Glomerular visceral epithelial cell (primary cell): ENCODE measurements at regions not wholly inside any gene's neighbourhood (a gene's known extent, or its start where the extent isn't known, plus 50 kb on each side); places are given as distances from the start of the nearest gene placed in this dataset.
A peak's percentile ranks its signal among the peaks of the same experiment; 100 is the strongest.

ENCODE experiments used
- DNase-seq: peaks from one replicate; pipeline ENCODE4 v3.0.0-alpha.2; 2016; ENCODE audit errors: extremely low spot score

- no peak for DNase-seq
Measured at GRCh38 chr20:40738976-40739375, 49.9 kb upstream of the MAFB start.

- DNase-seq = no peak
Measured at GRCh38 chr20:40739841-40740240, 50.8 kb upstream of the MAFB start.

- peak; percentile 29 for DNase-seq
Measured at GRCh38 chr20:40741507-40742106, 52.6 kb upstream of the MAFB start.

- no peak for DNase-seq
Measured at GRCh38 chr20:40743141-40743775, 54.2 kb upstream of the MAFB start.

- no peak for DNase-seq
Measured at GRCh38 chr20:40744072-40744817, 55.2 kb upstream of the MAFB start.

GRCh38 chr20:40744818-40745175 is 55.8 kb upstream of the MAFB start:
- DNase-seq = no peak

- DNase-seq = no peak
Measured at GRCh38 chr20:40746251-40746650, 57.2 kb upstream of the MAFB start.

GRCh38 chr20:40748182-40748581 is 59.1 kb upstream of the MAFB start:
- no peak for DNase-seq

GRCh38 chr20:40749985-40750506 is 61.0 kb upstream of the MAFB start:
- no peak for DNase-seq

GRCh38 chr20:40750541-40751035 is 61.6 kb upstream of the MAFB start:
- DNase-seq = no peak

- no peak for DNase-seq
Measured at GRCh38 chr20:40753472-40753871, 64.4 kb upstream of the MAFB start.

GRCh38 chr20:40754339-40754943 is 65.4 kb upstream of the MAFB start:
- no peak for DNase-seq

GRCh38 chr20:40757087-40757486 is 68.1 kb upstream of the MAFB start:
- no peak for DNase-seq

GRCh38 chr20:40758790-40759189 is 69.8 kb upstream of the MAFB start:
- DNase-seq = no peak

- no peak for DNase-seq
Measured at GRCh38 chr20:40760399-40760798, 71.4 kb upstream of the MAFB start.

GRCh38 chr20:40763646-40764295 is 74.7 kb upstream of the MAFB start:
- no peak for DNase-seq

GRCh38 chr20:40765814-40766480 is 76.9 kb upstream of the MAFB start:
- DNase-seq = no peak

GRCh38 chr20:40766790-40767614 is 78.0 kb upstream of the MAFB start:
- no peak for DNase-seq

- no peak for DNase-seq
Measured at GRCh38 chr20:40767615-40767924, 78.5 kb upstream of the MAFB start.

GRCh38 chr20:40768105-40768504 is 79.1 kb upstream of the MAFB start:
- DNase-seq = no peak
